Heart left ventricle (tissue), 16 donors: ENCODE measurements at regions not wholly inside any gene's neighbourhood (a gene's known extent, or its start where the extent isn't known, plus 50 kb on each side); places are given as distances from the start of the nearest gene placed in this dataset.

Experiments used
- ATAC-seq, 4 donors: fragments of 200-7000 bp; cut with Tn5 transposase; one replicate each; pipeline ENCODE4 v1.9.1; 2020 to 2022; ENCODE audit warnings: moderate library complexity in 4 of 4, mild to moderate bottlenecking in 3 of 4, moderate number of reproducible peaks in 1 of 4
- DNase-seq, 5 donors: peaks; one replicate each; pipeline ENCODE4 v3.0.0-alpha.2; 2020
- H3K27ac ChIP-seq, 12 donors: fragments of 200-600 bp; sonication (generic) in 4 of 12; one replicate each; pipeline versions ENCODE4 v1.5.0 to v1.8.0; 2016 to 2022; ENCODE audit warnings: mild to moderate bottlenecking in 2 of 12
- H3K27me3 ChIP-seq, 9 donors: fragments of 200-600 bp; sonication (generic) in 2 of 9; one replicate each; pipeline versions ENCODE4 v1.5.1 to v1.8.0; 2016 to 2022; ENCODE audit warnings: mild to moderate bottlenecking in 3 of 9
- H3K36me3 ChIP-seq, 9 donors: fragments of 200-600 bp; sonication (generic) in 2 of 9; one replicate each; pipeline versions ENCODE4 v1.5.0 to v1.8.0; 2018 to 2022; ENCODE audit warnings: mild to moderate bottlenecking in 2 of 9
- H3K4me1 ChIP-seq, 12 donors: fragments of 200-600 bp; sonication (generic) in 4 of 12; one replicate each; pipeline versions ENCODE4 v1.5.0 to v1.8.0; 2016 to 2022; ENCODE audit warnings: mild to moderate bottlenecking in 3 of 12
- H3K4me3 ChIP-seq, 12 donors: fragments of 200-600 bp; sonication (generic) in 4 of 12; one replicate each; pipeline versions ENCODE4 v1.5.0 to v1.8.0; 2017 to 2022; ENCODE audit warnings: mild to moderate bottlenecking in 9 of 12, moderate library complexity in 4 of 12
- H3K9me3 ChIP-seq, 12 donors: fragments of 200-600 bp; sonication (generic) in 4 of 12; one replicate each; pipeline versions ENCODE4 v1.5.0 to v1.8.0; 2016 to 2022; ENCODE audit warnings: mild to moderate bottlenecking in 1 of 12
- POLR2A ChIP-seq, 2 donors: fragments of 450-650 bp; IDR thresholded peaks; one replicate each; pipeline ENCODE4 v1.6.1; 2017; ENCODE audit warnings: antibody characterized with exemption in 2 of 2, mild to moderate bottlenecking in 2 of 2, moderate library complexity in 2 of 2
- WGBS, 4 donors: extraction: QIAGEN DNeasy Blood & Tissue Kit in 2 of 4; methylation state at CpG; one replicate each; pipeline versions ENCODE4 v1.1.5 to v1.1.7; 2013 to 2018; 5-methylcytosine and 5-hydroxymethylcytosine counted together
- intact Hi-C, 10 donors: fragments of 100-400 bp; cut with DNase I; formaldehyde crosslinking; loops; one replicate each; pipeline versions ENCODE4 v1.11.1 to v1.14.2; 2022
- TF ChIP-seq, protein P1 (sequence below), 12 donors: fragments of 200-600 bp; sonication (generic) in 4 of 12; IDR thresholded peaks; one replicate each; pipeline versions ENCODE4 v1.5.0 to v1.8.0; 2018 to 2022; ENCODE audit warnings: antibody characterized with exemption in 12 of 12, mild to moderate bottlenecking in 5 of 12
- donor health status: ischemic (EF 13 %, LVEDD 7.1; RV severe dilation, severe dysfunction).
- donor health status: healthy with polysubstance abuse.
- donor health status: DM: no; HTN: yes; CAD: no.
- donor health status: DM: no; HTN: no; CAD: no.
- donor health status: ischemic (EF 25% LVEDD 6.9; RV normal size, moderate dysfunction).
- donor health status: ischemic (EF 25% LVEDD 5.7; RV mildly dilated, moderate dysfunction).
- donor health status: healthy.
- donor health status: DM: yes; HTN: yes; CAD: no.
- donor health status: ischemic (EF 35%, LVEDD 5.7; RV mildly dilated, moderate dysfunction).
- donor health status: nonischemic (EF 11% LVEDD 7.7; RV severe dilation, severe dysfunction).
- donor health status: DM: yes; HTN: yes; CAD: no.
- donor health status: PGD.
- donor health status: ischemic (EF 29% LVEDD 5.4; RV normal size, mild dysfunction).
- donor health status: nonischemic (EF 23%, LVEDD 6.1; RV moderate dilation, normal function).

DNA sequence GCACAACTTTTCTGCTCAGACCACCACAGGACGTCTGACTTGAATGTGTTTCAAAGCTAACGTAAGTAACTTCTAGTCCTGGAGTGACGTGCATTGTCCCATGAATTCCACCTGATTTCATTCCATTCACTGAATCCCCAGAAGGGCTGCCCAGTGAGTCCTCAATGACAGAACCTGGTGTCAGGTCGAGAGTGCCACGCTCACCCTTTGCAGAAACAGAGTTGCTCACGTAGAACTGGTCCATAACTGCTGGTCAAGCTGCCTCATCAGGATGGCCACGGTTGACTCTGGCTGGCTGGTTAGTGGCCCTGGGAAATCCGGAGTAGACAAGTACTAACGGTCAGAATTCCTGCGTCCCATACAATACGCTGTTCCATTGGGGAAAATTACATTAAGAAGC, 50.6 kb upstream of the UBE3C start:
- intact Hi-C loops = no loop called here
- Histone ChIP-seq H3K36me3 (no peaks in the 10 kb centered on the region), H3K27ac (no peak overlapping the region), H3K4me3 (no peak overlapping the region), H3K27me3 (peaks cover 0 to 9% (median 0%) of the 10 kb centered on the region in 9 donors), H3K9me3 (peaks cover 0 to 29% (median 19%) of the 10 kb centered on the region in 12 donors), H3K4me1 (no peaks in the 10 kb centered on the region)
- no peak for TF ChIP-seq POLR2A (IDR thresholded peaks at IDR 0.05)
- TF ChIP-seq, protein P1, sequence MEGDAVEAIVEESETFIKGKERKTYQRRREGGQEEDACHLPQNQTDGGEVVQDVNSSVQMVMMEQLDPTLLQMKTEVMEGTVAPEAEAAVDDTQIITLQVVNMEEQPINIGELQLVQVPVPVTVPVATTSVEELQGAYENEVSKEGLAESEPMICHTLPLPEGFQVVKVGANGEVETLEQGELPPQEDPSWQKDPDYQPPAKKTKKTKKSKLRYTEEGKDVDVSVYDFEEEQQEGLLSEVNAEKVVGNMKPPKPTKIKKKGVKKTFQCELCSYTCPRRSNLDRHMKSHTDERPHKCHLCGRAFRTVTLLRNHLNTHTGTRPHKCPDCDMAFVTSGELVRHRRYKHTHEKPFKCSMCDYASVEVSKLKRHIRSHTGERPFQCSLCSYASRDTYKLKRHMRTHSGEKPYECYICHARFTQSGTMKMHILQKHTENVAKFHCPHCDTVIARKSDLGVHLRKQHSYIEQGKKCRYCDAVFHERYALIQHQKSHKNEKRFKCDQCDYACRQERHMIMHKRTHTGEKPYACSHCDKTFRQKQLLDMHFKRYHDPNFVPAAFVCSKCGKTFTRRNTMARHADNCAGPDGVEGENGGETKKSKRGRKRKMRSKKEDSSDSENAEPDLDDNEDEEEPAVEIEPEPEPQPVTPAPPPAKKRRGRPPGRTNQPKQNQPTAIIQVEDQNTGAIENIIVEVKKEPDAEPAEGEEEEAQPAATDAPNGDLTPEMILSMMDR (IDR thresholded peaks at IDR 0.05) = no peak
- no peak for ATAC-seq
- DNase-seq = no peak
- WGBS, 4 donors = 79 to 89% (median 83%) methylated on average over 11 of the region's 11 CpGs
